Stomach smooth muscle (tissue), 2 donors: ENCODE measurements at regions not wholly inside any gene's neighbourhood (a gene's known extent, or its start where the extent isn't known, plus 50 kb on each side); places are given as distances from the start of the nearest gene placed in this dataset.

Experiments used
- H3K27ac ChIP-seq: one replicate; pipeline ENCODE4 v1.7.0; 2013; ENCODE audit warnings: mild to moderate bottlenecking, low read length, inconsistent platforms
- H3K27me3 ChIP-seq, 2 donors: one replicate each; pipeline ENCODE4 v1.7.0; 2013; ENCODE audit warnings: low read length in 2 of 2; ENCODE audit not compliant: insufficient read depth in 2 of 2, control insufficient read depth in 1 of 2
- H3K36me3 ChIP-seq, 2 donors: one replicate each; pipeline ENCODE4 v1.7.0; 2013; ENCODE audit warnings: low read length in 2 of 2; ENCODE audit not compliant: control insufficient read depth in 2 of 2, insufficient read depth in 2 of 2
- H3K4me1 ChIP-seq: one replicate; pipeline ENCODE4 v1.7.0; 2013; ENCODE audit warnings: low read length; ENCODE audit not compliant: control insufficient read depth, insufficient read depth
- H3K4me3 ChIP-seq, 2 donors: one replicate each; pipeline ENCODE4 v1.7.0; 2013; ENCODE audit warnings: low read length in 2 of 2
- H3K9ac ChIP-seq, 2 donors: one replicate each; pipeline ENCODE4 v1.7.0; 2013; ENCODE audit warnings: low read length in 2 of 2, mild to moderate bottlenecking in 1 of 2
- H3K9me3 ChIP-seq, 2 donors: one replicate each; pipeline ENCODE4 v1.7.0; 2013; ENCODE audit warnings: low read length in 2 of 2; ENCODE audit not compliant: control insufficient read depth in 2 of 2
- donor health status: healthy.
- donor health status: Pancreatic carcinoma.

DNA sequence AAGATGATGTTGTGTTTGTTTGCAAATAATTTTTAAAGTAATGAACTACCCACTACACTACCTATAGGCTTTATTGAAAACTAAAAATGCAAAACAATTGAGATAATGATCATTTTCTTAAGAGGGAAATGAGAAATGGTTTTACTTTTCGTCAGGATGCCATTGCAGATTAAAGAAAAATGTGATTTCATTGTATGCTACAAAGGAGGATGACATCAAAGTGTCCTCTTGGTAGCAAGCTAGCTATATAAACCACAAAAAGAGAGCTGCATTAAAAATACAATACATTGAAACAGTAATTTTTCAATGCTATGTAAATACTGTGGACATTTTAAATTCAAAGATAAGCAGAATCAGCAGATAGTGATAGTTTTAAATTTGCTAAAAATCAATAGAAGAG is 87.5 kb upstream of the DPYD start:
- Histone ChIP-seq H3K27me3 (no peaks in the 10 kb centered on the region), H3K36me3 (no peaks in the 10 kb centered on the region), H3K4me3 (no peak overlapping the region), H3K27ac (no peak overlapping the region), H3K9ac (no peak overlapping the region), H3K4me1 (no peaks in the 10 kb centered on the region), H3K9me3 (no peaks in the 10 kb centered on the region)

GRCh38 chr1:98005326-98006010 is 84.6 kb upstream of the DPYD start:
- Histone ChIP-seq H3K36me3 (no peaks in the 10 kb centered on the region), H3K4me3 (no peak overlapping the region), H3K9me3 (no peaks in the 10 kb centered on the region), H3K27me3 (no peaks in the 10 kb centered on the region), H3K4me1 (no peaks in the 10 kb centered on the region), H3K9ac (no peak overlapping the region), H3K27ac (no peak overlapping the region)

DNA sequence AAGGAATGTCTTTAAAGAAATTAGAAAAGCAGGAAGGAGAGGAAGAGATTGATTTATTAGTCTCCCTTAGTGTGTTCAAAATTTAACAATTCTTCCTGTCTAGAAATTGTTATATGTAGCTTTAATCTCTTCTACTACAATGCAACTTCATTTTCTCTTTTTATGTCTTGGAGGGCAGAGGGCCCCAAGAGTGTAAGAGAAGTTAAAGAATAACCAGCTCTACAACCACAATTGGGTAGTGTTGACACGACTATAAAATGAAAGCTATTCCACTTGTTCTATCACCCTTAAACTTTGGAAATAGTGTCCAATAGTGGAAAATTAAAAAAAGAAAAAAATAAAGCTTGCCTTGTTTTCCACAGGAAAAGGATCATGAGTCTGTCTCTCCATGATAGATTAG is 82.6 kb upstream of the DPYD start:
- no peak overlapping the region for H3K4me3 ChIP-seq
- H3K27ac ChIP-seq = no peak overlapping the region
- no peaks in the 10 kb centered on the region for H3K27me3 ChIP-seq
- H3K9ac ChIP-seq = no peak overlapping the region
- H3K36me3 ChIP-seq = no peaks in the 10 kb centered on the region
- H3K9me3 ChIP-seq = no peaks in the 10 kb centered on the region
- no peaks in the 10 kb centered on the region for H3K4me1 ChIP-seq

GRCh38 chr1:98002288-98002687 is 81.5 kb upstream of the DPYD start:
- Histone ChIP-seq H3K4me1 (no peaks in the 10 kb centered on the region), H3K4me3 (no peak overlapping the region), H3K36me3 (no peaks in the 10 kb centered on the region), H3K27ac (no peak overlapping the region), H3K9ac (no peak overlapping the region), H3K9me3 (no peaks in the 10 kb centered on the region), H3K27me3 (no peaks in the 10 kb centered on the region)

- Histone ChIP-seq H3K9me3 (no peaks in the 10 kb centered on the region), H3K4me3 (no peak overlapping the region)
Measured at GRCh38 chr1:98001764-98002163, 80.9 kb upstream of the DPYD start.

DNA sequence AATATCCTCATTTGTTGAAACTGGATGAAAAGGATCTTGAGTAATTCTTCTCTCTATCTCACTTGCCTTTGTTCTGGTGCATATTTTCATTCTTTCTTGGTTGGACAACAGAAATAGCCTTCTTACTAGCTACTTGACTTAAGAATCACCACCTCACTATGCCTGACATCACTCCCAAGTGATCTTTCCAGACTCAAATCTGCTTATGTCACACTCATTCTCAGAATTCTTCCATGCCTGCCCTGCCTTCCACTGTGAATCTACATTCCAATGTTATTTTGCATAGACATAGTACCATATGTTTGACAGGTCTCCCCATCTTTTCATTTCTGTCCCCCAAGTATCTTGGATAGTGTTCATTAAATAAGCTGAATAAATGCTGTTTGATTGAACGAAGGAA is 78.5 kb upstream of the DPYD start:
- Histone ChIP-seq H3K36me3 (no peaks in the 10 kb centered on the region), H3K27ac (no peak overlapping the region), H3K27me3 (no peaks in the 10 kb centered on the region), H3K4me3 (no peak overlapping the region), H3K4me1 (no peaks in the 10 kb centered on the region), H3K9ac (no peak overlapping the region), H3K9me3 (no peaks in the 10 kb centered on the region)

More at GRCh38 chr1:98001764-98002163, 80.9 kb upstream of the DPYD start:
- H3K27ac ChIP-seq = no peak overlapping the region
- no peaks in the 10 kb centered on the region for H3K27me3 ChIP-seq
- H3K4me1 ChIP-seq = no peaks in the 10 kb centered on the region
- no peak overlapping the region for H3K9ac ChIP-seq
- no peaks in the 10 kb centered on the region for H3K36me3 ChIP-seq

DNA sequence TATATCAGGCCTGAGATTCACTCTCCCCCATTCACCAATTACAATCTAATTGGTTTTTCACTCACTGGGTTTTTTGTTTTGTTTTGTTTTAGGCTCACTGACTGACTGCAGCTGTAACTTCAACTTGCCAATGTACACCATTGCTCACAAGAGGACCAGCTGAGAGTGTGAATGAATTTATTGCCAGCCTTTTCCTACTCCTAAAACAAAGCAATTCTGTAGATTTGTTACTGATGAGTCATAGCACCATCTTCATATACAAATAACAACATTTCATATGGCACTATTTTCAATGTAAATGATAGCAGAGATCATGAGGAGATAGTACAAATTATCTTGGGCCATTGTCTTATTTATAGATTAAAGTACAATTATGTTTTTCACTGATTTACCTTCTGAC is 76.0 kb upstream of the DPYD start:
- no peaks in the 10 kb centered on the region for H3K36me3 ChIP-seq
- no peaks in the 10 kb centered on the region for H3K9me3 ChIP-seq
- no peak overlapping the region for H3K27ac ChIP-seq
- no peaks in the 10 kb centered on the region for H3K4me1 ChIP-seq
- H3K9ac ChIP-seq = no peak overlapping the region
- no peaks in the 10 kb centered on the region for H3K27me3 ChIP-seq
- H3K4me3 ChIP-seq = no peak overlapping the region

GRCh38 chr1:97989094-97989680 is 68.4 kb upstream of the DPYD start:
- Histone ChIP-seq H3K4me3 (no peak overlapping the region), H3K36me3 (no peaks in the 10 kb centered on the region), H3K27me3 (no peaks in the 10 kb centered on the region), H3K9ac (no peak overlapping the region), H3K27ac (no peak overlapping the region), H3K4me1 (no peaks in the 10 kb centered on the region), H3K9me3 (no peaks in the 10 kb centered on the region)

DNA sequence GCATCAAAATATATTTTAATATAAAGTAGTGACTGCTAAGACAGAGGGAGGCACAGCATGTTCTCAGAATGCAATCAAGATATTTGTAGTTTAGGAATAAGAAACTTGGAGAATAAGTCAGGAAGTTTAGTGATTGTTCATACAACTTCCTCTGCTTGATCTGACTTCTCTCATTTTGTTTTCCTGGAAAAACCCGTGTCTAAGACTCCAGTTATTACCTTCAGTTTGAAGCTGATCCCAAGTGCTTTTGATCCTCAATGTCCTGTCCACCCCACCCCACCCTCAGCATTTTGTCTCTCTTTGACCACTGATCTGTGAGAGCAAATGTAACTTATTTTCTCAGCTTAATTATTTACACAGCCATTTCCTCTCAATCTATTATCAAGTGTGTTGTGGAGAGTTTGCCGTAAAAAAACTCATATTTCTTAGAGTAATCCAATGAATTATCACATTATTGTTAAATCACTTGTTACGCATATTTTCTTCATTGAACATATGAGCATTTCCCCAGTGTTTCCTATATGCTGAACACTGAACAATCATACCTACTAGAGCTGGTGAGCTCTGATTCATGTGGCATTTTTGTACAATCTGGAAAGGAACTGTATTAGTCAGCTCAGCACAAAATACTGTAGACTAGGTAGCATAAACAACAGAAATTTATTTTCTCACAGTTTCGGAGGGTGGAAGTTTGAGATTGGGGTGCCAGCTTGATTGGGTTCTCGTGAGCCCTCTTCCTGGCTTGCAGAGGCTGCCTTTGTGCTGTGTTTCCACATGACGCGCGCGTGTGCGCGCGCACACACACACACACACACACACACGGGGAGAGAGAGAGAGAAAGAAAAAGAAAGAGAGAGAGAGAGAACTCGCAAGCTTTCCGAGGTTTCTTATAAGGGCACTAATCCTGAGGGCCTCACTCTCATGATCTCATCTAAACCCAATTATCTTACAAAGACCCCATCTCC is 65.5 kb upstream of the DPYD start:
- Histone ChIP-seq H3K4me1 (no peaks in the 10 kb centered on the region), H3K36me3 (no peaks in the 10 kb centered on the region), H3K27ac (no peak overlapping the region), H3K9me3 (no peaks in the 10 kb centered on the region), H3K9ac (no peak overlapping the region), H3K4me3 (no peak overlapping the region), H3K27me3 (no peaks in the 10 kb centered on the region)

- Histone ChIP-seq H3K9ac (no peak overlapping the region), H3K4me1 (no peaks in the 10 kb centered on the region), H3K4me3 (no peak overlapping the region), H3K9me3 (no peaks in the 10 kb centered on the region), H3K27ac (no peak overlapping the region), H3K27me3 (no peaks in the 10 kb centered on the region), H3K36me3 (no peaks in the 10 kb centered on the region)
Measured at GRCh38 chr1:97983126-97983525, 62.3 kb upstream of the DPYD start.
